ENCODE measurements at regions not wholly inside any gene's neighbourhood (a gene's known extent, or its start where the extent isn't known, plus 50 kb on each side); places are given as distances from the start of the nearest gene placed in this dataset.

DNA sequence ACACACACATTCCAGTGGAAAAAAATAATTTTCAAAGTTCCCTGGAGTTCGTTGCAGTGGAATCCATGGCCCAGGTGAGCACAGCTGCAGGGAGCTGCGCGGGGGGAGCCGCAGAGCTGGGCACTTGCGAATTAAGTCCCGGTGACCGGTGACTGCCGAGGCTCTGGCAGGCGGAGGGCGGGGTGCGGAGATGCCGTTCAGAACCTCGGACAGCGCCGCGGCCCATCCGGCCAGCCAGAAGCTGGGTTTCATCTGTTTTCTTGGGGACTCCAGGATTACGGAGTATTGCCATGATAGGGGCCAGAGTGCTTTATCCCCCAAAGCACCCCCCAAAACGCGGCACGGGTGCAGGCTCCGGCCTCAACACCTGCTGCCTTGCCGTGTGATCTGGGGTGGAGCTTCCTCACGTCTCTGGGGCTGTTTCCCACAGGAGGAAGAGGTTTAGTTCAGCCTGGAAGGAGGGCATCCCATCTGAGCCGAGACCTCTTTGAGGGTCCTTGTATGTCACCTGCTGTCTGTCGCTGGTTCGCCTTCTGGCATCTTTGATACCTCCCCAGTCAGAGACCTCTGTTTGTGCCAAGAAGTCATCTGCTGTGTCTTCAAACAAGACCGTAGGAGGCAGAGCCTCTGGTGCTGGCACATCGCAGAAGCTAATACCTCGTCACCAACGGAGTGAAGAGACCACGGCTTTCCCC, 99.4 kb downstream of the YTHDF1 start:
- DNase-seq (ENCODE audit: low spot score) = no peak

- no peak for DNase-seq (ENCODE audit: low spot score)
Measured at GRCh38 chr20:63115651-63116411, 100.1 kb downstream of the YTHDF1 start.

DNA sequence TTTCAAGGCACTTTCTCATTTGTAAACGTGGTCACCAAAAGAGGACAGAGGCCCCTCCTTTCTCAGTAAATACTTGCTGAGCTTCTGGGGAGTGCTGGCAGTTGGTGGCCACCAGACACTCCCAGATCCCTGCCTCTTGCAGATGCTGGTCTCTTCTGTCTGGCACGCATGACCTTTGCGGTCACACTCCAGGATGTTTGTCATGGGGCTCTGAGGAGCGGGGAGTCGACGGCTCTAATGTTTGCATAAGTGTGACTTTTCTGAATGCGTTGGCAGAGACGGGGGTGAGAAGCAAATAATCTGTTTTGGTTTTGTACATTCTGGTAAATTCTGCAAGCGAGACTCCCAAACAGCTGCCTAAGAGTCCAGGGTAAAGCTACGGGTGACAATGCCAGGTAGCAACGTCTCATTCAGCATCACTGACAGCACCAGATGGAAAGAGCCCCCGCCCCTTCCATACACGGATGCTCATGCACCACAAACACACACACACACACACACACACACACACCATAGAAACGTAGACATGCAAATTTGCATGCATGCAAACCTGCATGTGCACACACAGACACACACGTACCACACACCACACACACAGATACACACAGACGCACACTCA, 101.1 kb downstream of the YTHDF1 start:
- no peak for DNase-seq (ENCODE audit: low spot score)

- no peak for DNase-seq (ENCODE audit: low spot score)
Measured at GRCh38 chr20:63114006-63114692, 101.8 kb downstream of the YTHDF1 start.

DNA sequence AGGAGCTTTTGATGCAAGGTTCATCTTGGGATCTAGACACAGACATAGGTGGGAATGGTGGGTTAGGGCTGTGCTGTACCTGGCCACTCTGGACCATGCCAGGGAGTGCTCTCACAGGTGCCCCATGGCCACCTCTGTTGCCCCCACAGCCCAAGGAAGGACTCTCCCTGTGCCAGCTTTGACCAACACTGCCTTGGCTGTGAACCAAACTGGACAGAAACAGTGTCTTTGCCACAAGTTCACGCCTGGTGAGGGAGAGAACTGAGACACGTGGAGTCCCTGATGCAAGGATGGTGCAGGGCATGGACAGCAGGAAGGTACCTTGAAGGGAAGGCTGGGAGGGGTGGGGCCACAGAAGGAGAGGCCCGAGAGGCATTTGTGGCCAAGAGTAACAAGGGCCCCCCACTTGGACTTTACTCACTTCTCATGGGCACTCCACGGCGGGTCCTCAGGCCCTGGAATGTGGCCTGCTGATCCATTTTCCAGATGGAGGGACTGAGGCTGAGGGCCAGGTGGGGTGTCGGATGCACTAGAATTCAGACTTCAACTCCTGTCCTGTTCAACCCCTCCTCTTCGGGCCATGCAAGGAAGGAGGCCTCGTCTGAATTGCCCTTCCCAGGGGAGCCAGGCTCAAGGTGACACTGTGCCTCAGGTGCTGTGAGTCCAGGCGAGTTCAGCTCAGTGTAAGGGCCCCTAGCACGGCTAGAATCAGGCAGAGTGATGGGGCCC, 103.3 kb downstream of the YTHDF1 start:
- DNase-seq (ENCODE audit: low spot score) = no peak

GRCh38 chr20:63108247-63108646, 101.5 kb upstream of the BHLHE23 start:
- no peak for DNase-seq (ENCODE audit: low spot score)

- no peak for DNase-seq (ENCODE audit: low spot score)
Measured at GRCh38 chr20:63107449-63108200, 100.9 kb upstream of the BHLHE23 start.

DNA sequence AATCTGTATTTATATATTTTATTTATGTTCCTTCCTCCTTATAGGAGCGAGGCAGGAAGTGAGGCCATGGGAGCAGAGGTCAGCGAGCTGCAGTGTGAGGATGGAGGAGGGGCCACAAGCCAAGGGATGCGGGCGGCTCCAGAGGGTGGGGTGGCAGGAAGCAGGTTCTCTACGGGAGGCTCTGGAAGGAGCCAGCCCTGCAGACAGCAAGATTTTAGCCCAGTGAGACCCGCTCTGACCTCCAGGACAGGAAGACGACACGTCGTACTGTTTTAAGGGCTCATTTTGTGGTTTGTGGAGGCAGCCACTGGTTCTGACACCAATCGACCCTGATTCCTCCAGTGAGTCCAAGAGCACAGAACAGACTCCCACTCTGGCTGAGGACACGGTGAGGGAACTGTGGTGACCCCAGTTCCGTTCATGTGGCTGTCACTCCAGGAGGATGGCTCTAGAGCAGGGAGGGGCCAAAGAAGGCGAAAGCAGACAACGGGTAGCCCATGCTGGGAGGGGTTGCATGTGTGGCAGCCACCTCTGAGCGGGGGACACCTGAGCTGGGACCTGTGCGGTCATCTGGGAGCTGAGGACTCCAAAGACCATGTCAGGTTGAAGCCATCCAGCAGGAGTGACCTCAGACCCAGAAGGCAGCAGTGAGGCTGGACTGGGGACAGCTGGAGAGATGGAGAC, 100.1 kb upstream of the BHLHE23 start:
- no peak for DNase-seq (ENCODE audit: low spot score)

DNA sequence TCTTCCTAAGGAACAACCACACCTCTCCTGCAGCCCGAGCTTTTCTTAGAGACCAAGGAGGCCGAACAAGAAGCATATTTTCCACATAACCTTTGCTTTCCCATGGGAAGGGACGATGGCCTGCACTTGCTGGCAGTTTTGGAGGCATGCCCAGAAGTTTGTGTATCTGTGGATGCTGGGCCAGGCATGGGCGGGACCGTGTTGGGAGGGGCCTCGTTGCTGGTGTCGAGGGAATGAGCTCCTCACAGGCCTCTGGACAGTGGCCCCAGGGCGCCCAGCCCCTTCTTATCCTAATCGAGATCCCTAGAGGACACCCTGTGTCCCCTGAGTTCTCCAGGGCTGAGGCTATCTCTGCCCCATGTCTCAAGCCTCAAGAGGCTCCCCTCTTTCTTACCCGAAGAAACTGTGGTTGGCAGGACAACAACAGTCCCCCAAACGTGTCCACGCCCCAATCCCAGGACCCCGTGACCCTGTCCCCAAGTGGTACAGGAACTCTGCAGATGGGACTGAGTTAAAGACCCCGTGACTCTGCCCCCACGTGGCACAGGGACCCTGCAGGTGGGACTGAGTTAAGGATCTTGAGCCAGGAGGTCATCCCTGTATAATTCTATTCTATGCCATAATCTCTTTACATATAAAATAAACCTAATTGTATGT, 99.5 kb upstream of the BHLHE23 start:
- DNase-seq (ENCODE audit: low spot score) = no peak

GRCh38 chr20:63105211-63106107, 98.7 kb upstream of the BHLHE23 start:
- no peak for DNase-seq (ENCODE audit: low spot score)

DNA sequence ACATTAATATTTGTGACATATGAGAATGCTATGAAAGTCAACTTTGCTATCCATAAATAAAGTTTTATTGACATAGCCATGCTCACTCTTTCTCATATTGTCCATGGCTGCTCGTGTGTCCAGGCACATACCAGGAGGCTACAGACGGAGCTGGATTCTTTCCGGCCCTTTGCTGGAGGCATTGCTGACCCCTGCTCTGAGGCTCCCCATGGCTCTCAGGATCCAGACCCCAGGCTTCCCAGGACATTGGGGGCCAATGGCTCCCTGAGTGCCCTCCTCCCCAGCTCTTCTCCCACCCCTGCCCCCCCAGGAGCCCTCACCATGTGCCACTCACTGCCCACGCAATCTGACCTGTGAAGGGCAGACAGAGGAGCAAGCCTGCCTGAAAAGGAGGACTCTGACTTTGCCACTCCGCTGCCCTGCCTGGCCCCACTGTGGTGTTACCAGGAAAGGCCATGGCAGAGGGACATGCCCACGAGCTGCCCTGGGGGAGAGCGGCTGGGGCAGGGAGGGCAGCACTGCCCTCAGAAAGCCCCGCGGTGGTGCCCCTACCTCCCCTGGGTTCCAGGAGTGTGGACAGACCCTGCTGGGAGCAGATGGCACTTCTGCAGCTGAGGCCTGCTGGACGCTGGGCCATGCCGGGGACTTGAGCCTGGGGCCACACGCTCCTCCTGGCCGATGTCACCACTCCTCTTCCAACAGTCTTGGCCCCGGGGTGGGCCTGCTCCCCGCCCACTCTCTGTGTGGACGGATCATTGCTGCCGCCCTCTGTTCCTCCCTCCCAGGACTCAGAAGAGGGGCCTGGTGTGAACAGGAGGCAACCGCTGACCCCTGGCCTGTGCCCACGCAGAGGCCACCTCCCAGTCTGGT, 97.8 kb upstream of the BHLHE23 start:
- no peak for DNase-seq (ENCODE audit: low spot score)

GRCh38 chr20:63103402-63104311, 96.9 kb upstream of the BHLHE23 start:
- no peak for DNase-seq (ENCODE audit: low spot score)

DNA sequence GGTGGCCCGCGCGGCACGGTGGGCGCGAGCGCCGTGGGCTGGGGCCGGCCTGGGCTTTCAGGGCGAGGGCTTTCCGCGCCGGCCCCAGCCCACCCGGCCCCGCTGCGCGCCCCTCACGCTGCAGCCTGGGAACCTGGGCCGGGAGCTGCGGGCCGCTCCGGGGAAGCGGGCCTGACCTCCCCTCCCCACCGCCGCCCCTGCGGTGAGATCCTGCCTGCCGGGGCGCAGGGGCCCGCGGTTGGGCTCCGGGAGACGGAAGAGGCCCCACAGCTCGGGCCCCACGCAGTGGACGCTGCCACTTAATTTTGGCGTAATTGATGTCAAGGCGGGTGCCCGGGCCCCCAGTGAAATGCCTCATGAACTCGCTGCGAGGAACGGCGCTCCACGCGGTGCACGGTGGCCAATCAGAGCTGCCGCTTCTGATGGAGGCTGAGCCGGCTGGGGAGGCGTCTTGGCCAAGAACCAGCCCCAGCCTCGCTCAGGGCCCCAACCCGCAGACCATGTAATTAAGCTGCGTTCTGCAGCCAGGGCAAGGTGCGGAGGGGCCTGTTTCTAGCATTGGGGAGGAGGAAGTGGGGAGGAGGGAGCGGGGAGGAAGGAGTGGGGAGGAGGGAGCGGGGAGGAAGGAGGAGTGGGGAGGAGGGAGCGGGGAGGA, 96.1 kb upstream of the BHLHE23 start:
- DNase-seq (ENCODE audit: low spot score) = peak; percentile 61

- peak; percentile 33 for DNase-seq (ENCODE audit: low spot score)
Measured at GRCh38 chr20:63101781-63102720, 95.3 kb upstream of the BHLHE23 start.
